ENCODE measurements at regions not wholly inside any gene's neighbourhood (a gene's known extent, or its start where the extent isn't known, plus 50 kb on each side); places are given as distances from the start of the nearest gene placed in this dataset.

- H3K79me2 ChIP-seq (replicated peaks; ENCODE audit: insufficient read depth, low read length) = no peaks in the 10 kb centered on the region
- TF ChIP-seq EP300 (conservative IDR thresholded peaks at IDR 0.05; ENCODE audit: poor library complexity, severe bottlenecking) = no peak
- TF ChIP-seq EZH2 (IDR thresholded peaks at IDR 0.05; ENCODE audit: borderline replicate concordance, insufficient read depth, low read length, poor library complexity, severe bottlenecking) = no peak
- H2AFZ ChIP-seq (ENCODE audit: low read depth, low read length) = no peak overlapping the region
- H3K4me2 ChIP-seq (ENCODE audit: low read length) = no peak overlapping the region
- H3K36me3 ChIP-seq (ENCODE audit: insufficient read depth, low read length) = no peaks in the 10 kb centered on the region
- H3K9ac ChIP-seq (ENCODE audit: low read length) = no peak overlapping the region
- H3K9me2 ChIP-seq (ENCODE audit: insufficient read depth, low read length) = no peaks in the 10 kb centered on the region
- H3F3A ChIP-seq (ENCODE audit: insufficient read depth, low read length, poor library complexity, severe bottlenecking) = no peaks in the 10 kb centered on the region
- H3K27me3 ChIP-seq (ENCODE audit: insufficient read depth, low read depth, low read length) = no peaks in the 10 kb centered on the region
- no peak overlapping the region for H3K27ac ChIP-seq (ENCODE audit: low read length)
- H4K20me1 ChIP-seq (ENCODE audit: insufficient read depth) = no peaks in the 10 kb centered on the region
- no peak overlapping the region for H3K4me3 ChIP-seq (ENCODE audit: low read length)
- H3K9me3 ChIP-seq (ENCODE audit: low read length) = no peaks in the 10 kb centered on the region
Measured at GRCh38 chr14:97994020-97994531, 1196.9 kb downstream of the VRK1 start.

GRCh38 chr14:97995038-97995437 lies 1197.9 kb downstream of the VRK1 start:
- Histone ChIP-seq H3K27ac (ENCODE audit: low read length) (no peak overlapping the region), H4K20me1 (ENCODE audit: insufficient read depth) (no peaks in the 10 kb centered on the region), H3F3A (ENCODE audit: insufficient read depth, low read length, poor library complexity, severe bottlenecking) (no peaks in the 10 kb centered on the region), H3K4me3 (ENCODE audit: low read length) (no peak overlapping the region), H3K27me3 (ENCODE audit: insufficient read depth, low read depth, low read length) (no peaks in the 10 kb centered on the region), H3K9ac (ENCODE audit: low read length) (no peak overlapping the region), H2AFZ (ENCODE audit: low read depth, low read length) (no peak overlapping the region), H3K9me3 (ENCODE audit: low read length) (no peaks in the 10 kb centered on the region), H3K9me2 (ENCODE audit: insufficient read depth, low read length) (no peaks in the 10 kb centered on the region), H3K79me2 (replicated peaks; ENCODE audit: insufficient read depth, low read length) (no peaks in the 10 kb centered on the region), H3K36me3 (ENCODE audit: insufficient read depth, low read length) (no peaks in the 10 kb centered on the region), H3K4me2 (ENCODE audit: low read length) (no peak overlapping the region)
- TF ChIP-seq MXI1 (conservative IDR thresholded peaks at IDR 0.05; ENCODE audit: poor library complexity, severe bottlenecking) = no peak
- no peak for TF ChIP-seq EP300 (conservative IDR thresholded peaks at IDR 0.05; ENCODE audit: poor library complexity, severe bottlenecking)
- no peak for TF ChIP-seq POLR2AphosphoS5 (IDR thresholded peaks at IDR 0.05)
- TF ChIP-seq SMC3 (conservative IDR thresholded peaks at IDR 0.05; ENCODE audit: poor library complexity) = no peak
- TF ChIP-seq REST (IDR thresholded peaks at IDR 0.05; ENCODE audit: borderline replicate concordance) = no peak
- TF ChIP-seq, protein P1, sequence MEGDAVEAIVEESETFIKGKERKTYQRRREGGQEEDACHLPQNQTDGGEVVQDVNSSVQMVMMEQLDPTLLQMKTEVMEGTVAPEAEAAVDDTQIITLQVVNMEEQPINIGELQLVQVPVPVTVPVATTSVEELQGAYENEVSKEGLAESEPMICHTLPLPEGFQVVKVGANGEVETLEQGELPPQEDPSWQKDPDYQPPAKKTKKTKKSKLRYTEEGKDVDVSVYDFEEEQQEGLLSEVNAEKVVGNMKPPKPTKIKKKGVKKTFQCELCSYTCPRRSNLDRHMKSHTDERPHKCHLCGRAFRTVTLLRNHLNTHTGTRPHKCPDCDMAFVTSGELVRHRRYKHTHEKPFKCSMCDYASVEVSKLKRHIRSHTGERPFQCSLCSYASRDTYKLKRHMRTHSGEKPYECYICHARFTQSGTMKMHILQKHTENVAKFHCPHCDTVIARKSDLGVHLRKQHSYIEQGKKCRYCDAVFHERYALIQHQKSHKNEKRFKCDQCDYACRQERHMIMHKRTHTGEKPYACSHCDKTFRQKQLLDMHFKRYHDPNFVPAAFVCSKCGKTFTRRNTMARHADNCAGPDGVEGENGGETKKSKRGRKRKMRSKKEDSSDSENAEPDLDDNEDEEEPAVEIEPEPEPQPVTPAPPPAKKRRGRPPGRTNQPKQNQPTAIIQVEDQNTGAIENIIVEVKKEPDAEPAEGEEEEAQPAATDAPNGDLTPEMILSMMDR (IDR thresholded peaks at IDR 0.05; ENCODE audit: poor library complexity, severe bottlenecking) = no peak
- TF ChIP-seq TAF1 (IDR thresholded peaks at IDR 0.05; ENCODE audit: low read depth) = no peak
- no peak for TF ChIP-seq EZH2 (IDR thresholded peaks at IDR 0.05; ENCODE audit: borderline replicate concordance, insufficient read depth, low read length, poor library complexity, severe bottlenecking)
- no peak for TF ChIP-seq RAD21 (conservative IDR thresholded peaks at IDR 0.05)

Data from neural cell (in vitro differentiated cells).